Activated CD8-positive, alpha-beta memory T cell treated with anti-CD3 and anti-CD28 coated beads, Interleukin-2, amount 50 U/mL, for 4 hours (primary cell): ENCODE measurements at regions not wholly inside any gene's neighbourhood (a gene's known extent, or its start where the extent isn't known, plus 50 kb on each side); places are given as distances from the start of the nearest gene placed in this dataset.
"Not testable (repeated sequence)": the region's sequence is repeated elsewhere in the genome, so short reads cannot be mapped to it uniquely, and the experiment has no call there.

ENCODE experiments used
- DNase-seq: peaks from one replicate; pipeline ENCODE4 v3.0.0-alpha.2; 2020

DNA sequence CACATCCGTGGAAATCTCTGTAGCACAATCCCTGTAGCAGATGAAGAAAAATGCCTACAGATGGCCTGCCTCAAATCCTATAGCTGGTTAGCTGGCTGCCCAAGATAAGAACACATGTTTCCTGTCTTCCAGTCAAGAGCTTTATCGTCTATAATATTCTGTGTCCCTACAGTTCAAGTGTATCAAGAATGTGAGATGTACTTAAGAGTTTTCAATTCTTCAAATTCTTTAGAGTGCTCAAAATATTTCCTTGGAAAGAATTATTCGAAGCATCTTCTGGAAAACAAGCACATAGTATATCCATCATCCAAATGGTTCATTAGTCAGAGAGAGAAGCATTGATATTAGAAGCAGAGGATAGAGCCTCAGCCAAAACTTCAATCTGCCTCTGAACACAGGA lies 239.8 kb downstream of the COG6 start:
- no peak for DNase-seq

DNA sequence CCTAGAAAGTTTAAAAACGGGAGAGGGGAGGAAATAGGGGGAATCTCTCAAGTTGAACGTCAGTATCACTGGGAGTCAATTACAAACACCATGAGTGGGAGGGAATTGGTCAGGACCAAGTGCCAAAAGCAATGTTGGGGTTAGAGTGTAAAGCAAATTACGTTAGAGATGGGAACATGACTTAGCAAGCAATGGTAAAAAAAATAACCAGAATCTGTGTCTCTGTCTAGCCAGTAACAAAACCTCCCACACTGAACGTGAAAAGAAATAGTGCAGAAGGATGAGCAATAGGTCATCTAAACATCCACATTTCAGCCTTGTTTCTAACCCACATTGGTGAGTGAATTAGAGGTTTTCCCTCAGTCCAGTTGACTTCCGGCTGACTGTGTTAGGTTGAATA lies 242.2 kb downstream of the COG6 start:
- DNase-seq: no peak

DNA sequence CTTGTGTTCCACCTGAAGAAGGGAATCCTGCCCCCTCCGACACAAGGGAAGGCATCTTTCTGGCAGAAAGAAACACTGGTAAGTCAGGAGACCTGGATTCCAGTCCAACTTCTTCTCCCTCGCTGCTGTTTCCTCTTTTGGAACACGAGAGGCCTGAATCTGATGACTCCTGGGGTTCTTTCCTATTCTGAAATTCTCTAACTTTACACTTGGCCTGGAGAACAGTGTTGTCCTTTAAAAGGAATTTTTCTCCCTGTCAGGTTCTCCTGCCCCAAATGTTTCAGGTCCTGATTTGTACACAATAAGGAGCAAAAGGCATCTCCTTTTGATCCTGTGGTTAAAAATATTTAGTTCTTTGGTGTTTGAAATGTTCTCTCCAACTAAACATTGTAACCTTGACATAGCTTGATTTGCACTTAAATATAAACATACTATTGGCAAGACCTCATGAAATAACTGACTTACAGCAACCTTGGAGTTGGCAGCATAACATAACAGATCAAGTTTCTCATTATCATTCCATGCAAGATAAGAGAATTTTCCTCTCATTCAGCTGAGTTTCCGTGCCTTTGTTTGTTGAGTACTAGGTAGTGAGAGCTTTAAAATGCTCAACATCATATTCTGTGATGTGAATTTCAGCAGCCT lies 244.8 kb downstream of the COG6 start:
- no peak for DNase-seq

DNA sequence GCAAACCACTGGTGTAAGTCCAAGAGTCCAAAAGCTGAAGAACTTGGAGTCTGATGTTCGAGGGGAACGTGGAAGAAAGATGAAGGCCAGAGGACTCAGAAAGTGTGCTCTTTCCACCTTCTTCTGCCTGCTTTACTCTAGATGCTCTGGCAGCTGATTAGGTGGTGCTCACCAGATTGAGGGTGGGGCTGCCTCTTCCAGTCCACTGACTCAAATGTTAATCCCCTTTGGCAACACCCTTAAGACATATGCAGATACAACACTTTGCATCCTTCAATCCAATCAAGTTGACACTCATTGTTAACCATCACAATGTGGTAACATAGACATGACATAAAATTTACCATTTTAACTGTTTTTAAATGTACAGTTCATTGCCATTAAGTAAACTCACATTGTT lies 249.5 kb downstream of the COG6 start:
- DNase-seq: no peak

DNA sequence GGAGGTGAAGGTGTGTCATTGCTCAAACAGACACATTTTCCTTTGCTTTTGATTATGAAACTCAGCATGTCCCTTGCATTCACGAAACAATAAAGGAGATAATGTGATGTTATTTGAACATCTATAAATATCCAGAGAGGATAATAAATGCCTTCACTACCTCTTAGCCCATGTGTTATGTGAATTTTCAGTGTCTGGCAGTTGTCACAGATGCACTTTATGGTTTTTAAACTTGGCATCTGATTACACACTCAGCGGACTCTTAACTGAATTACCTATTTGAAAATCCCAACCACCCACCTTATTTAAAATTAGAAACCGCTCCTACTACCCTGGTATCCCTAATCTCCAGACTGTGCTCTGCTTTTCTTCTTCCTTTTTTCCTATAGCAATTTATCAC lies 254.2 kb downstream of the COG6 start:
- no peak for DNase-seq

DNA sequence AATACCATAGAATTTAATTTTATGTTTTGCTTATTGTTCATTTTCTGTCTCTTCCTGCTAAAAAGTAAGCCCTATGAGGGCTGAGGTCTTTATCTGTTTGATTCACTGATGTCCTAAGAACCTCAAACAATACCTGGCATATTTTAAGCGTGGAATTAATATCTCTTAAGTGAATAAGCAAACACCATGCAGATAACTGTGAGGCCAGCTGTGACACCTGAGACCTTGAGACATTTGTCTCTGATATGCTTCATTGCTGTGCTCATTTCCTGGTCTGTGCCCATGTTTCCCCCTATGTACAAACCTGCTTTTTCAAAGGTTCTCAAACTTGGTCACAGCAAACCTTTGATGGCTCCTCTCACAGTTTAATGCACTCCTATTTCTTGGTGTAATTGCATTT lies 254.6 kb downstream of the COG6 start:
- no peak for DNase-seq

DNA sequence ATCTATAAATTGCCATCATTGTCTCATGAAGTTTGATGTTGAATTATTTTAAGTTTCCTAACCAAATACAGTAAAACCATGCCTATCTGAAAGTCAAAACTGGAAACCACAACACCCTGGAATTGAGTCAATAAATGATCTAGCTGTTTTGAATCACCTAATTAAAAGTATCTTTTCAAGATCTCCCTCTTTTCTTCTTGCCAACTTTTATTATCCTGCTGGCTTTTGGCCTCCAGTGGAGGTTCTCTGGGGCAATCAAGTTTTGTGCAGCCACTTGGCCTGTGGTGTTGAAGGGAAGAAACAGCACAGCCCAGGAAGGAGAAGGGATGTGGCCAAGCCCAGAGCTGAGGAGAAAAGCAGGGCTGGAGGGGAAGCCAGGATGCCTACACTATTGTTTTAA lies 255.4 kb downstream of the COG6 start:
- DNase-seq: no peak

DNA sequence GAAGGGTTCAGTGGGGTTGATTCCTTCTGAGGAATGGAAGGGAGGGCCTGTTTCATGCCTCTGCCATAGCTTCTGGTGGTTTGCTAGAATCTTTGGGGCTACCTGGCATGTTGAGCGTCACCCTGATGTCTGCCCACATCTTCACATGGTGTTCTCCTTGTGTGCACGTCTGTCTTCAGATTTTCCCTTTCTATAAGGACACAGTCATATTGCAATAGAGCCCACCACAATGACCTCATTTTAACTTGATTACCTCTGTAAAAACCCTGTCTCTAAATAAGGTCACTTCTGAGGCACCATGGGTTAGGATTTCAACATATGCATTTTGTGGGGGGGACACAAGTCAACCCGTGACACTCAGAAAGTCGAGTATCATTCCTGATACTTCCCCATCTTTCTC lies 257.9 kb downstream of the COG6 start:
- no peak for DNase-seq

DNA sequence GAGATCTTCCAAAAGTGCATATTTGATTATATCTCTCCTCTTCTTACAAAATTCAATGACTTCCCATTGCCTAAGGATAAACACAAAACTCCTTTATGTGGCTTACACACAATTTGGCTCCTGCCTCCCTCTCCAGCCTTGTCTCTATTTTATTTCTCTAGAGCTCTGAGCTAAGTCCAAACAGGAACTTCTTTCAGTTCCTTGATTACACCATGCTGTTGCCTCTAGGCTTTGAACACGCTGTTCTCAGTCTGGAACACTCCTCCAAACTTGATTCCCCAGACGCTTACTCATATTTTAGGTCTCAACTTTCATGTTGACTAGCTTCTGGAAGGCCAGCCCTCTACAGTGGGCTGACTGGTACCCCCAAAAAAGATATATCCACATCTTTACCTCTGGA lies 258.5 kb downstream of the COG6 start:
- no peak for DNase-seq

DNA sequence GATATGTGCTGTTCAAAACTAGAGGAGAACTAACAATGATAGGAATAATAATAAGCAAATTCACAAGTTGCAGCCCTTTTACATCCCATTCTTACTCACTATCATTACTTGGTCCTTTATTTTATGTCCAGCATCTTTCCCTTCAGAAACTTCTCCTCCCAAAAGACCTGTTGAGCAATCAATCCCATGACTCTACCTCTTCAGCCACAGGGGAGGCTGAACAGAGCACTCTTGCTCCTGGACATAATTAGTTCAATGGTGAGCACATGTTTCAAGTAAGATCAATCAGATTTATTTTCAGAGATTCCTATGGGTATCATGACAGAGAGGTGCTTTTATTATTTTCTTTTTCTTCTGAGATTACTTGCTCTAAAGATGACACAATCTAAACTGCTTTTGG lies 260.0 kb downstream of the COG6 start:
- DNase-seq: no peak

DNA sequence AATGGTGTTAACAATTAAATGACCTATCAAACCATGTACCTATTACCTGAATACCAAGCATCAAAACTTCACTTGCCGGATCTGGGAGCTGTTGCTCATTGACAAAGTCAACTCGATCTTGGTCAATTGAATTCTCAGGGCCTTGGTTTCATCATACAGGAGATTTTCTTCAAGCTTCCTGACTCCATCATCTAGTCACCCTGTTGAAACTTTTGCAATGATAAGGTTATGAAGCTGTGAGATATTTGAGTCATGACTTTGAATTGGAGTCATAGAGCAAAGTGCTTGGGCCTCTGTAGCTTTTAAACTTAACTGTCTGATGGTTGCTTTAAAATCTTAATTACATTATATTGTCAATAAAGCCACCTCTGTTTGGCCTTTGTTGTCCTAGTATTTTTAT lies 260.9 kb downstream of the COG6 start:
- DNase-seq: no peak

DNA sequence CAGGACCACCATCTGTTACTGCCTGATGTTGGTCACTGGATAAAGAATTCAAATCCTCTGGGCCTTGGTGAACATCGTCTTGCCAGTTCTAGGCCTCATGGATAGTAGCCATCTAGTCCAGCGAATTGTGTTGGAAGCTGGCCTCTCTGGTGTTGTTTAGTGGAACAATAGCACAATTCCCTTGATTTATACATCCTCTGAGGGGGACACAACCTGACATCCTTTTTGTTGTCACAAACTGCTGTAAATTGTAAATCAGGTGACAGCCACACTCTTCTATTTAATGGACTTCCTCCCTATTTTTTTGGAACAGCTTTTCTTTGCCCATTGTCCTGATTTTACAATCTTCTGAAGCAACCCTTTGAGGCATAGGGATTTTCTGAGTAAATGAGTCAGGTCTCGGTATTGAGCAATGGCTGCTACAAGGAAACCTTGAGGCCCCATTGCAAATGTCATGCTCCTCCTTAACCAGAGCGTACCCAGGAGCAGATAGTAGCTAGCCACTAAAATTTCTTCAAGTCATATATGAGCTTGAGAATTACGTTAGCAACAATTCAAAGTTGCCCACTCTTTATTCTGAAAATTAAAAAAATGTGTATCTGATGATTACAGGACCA lies 263.3 kb downstream of the COG6 start:
- DNase-seq: no peak

DNA sequence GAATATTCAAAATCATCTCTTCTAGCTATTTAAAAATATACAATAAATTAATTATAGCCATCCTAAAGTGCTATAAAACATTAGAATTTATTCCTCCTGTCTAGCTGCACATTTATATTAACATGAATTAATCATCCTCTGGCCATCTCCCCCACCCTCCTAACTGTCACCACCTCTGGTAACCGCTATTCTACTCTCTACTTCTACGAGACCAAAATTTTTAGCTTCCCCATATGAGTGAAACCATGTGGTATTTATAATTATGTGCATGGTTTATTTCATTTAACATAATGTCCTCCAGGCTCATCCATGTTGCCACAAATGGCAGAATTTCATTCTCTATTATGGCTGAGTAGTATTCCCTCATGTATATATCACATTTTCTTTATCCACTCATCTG lies 265.2 kb downstream of the COG6 start:
- DNase-seq: no peak

DNA sequence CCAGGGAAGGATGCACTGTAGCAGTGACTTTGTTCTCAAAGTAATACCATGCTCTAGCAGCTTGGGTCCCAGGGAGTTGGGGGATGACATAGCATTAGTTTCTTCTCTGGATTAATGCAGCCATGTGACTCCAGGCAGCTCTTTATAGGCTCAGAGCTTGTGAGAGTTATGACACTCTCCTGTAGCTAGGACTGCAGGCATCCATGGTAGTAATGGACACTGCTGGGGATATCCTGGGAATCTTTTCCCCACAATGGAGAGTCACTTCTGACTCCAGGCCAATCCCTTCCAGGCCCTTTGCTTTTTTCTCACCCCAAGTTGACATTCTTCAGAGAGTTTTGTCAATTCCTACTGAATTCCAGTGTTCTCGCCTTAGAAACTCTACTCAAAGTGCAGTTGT lies 270.9 kb downstream of the COG6 start:
- no peak for DNase-seq

DNA sequence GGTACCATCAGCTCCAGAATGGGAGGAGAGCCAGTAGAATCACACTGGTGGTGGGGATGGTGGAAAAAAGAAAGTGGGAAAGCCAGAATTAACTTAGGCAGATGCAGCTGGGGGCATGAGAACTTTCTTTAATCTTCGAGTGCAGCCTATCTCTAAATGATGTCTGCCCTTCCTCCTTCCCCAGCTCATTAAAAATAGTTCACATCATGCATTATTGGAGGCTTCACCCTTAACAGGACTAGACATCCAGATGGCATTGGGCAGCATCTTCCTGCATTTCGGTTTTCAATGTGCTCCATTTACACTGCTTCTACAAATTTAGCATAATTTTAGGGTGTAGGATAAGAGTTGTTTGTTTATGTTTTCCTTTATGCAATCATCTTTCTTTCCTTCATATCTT lies 272.8 kb downstream of the COG6 start:
- no peak for DNase-seq

DNA sequence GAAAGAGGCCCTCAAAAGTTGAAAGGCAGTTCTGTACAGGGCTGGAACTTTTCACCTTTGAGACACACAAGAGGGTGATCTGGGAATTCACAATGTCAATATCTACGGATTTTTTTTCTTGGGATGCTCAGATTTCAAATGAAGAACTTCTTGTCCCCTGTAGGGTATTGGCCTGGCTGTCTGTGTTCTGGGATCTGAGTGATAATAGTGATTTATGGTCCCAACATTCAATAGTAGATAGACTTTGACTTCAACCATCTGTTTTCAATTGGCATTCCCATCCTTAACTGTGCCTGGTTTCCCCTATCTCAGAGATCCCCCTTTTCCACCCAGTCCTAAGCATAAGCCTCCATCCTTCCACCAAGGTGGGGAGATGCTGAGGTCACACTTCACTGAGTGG lies 274.1 kb downstream of the COG6 start:
- no peak for DNase-seq

DNA sequence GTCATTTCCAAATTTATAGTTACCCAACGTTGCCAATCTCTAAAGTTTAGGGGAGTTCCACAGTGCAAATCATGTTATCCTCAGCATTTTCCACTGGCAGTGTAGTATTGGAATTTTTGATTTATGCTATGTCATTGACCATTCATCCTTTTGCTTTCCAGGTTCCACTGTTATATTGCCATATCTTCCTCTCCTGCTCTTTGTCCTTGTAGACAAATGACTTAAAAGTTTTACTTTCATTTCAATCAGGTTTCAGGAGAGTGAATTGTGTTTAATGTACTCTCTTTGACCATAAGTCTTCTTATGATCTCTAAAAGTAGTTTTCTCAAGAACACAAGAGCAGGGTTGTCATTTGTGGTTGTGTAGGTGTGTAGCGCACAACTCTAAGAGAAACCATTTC lies 274.6 kb downstream of the COG6 start:
- no peak for DNase-seq

DNA sequence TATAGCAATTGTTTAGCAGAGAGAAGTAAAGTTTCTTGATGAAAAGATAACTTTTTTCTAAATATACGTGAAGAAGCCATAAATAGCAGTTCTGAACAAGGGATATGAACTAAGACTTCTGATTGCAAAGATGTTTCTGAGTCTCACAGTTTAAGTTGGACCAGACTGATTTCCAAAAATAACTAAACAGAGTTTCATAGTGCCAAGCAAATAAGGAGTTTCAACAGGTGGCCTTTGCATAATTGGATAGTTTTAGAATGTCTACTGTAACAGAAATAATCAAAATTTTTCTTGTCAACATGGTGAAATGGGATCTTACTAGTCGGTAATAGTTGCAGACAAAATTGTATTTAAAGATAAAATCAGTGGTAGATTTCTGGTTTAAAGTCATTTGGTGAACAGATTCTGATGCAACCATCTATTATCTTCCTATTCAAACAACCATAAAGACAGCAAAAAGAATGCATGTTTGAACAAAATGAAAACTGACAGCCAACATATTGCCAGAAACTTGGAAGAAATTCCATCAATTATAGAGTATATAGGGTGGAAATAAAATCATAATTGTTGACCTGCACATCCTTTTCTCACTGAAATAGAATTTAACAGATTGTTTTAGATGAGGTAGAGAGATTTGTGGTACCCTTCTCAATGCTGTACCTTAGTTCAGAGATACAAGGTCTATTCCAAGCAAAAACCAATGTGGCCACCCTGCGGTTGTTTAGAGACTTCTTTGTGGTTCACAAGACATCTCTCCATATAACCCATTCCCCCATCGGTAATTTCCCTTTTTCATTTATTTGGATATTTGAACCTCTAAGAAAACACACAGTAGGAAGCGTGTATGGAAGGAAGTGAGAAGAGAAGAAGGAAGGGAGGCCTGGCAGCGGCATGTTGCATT lies 275.3 kb downstream of the COG6 start:
- no peak for DNase-seq

DNA sequence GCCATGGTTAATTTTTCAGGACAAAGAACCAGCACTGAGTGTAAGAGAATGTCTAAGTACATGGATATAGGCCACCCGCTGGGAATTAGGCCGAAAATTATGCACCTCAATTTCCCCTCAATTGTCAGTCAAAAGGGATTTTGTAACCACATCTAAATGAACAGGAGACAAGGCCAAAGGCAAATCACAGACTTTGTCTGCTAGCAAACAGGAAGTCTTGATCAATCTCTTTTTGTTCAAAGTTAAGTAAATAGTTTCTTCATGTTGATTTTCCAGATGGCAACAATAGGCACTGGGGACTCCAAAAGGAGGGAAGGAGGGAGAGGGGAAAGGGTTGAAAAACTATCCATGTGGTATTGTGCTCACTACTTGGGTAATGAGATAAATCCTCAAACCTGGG lies 276.0 kb downstream of the COG6 start:
- DNase-seq: no peak

DNA sequence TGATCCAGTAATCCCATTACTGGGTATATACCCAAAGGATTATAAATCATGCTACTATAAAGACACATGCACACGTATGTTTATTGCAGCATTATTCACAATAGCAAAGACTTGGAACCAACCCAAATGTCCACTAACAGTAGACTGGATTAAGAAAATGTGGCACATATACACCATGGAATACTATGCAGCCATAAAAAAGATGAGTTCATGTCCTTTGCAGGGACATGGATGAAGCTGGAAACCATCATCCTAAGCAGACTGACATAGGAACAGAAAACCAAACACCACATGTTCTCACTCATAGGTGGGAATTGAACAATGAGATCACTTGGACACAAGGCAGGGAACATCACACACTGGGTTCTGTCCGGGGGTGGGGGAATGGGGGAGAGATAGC lies 277.1 kb downstream of the COG6 start:
- DNase-seq: not testable (repeated sequence)

DNA sequence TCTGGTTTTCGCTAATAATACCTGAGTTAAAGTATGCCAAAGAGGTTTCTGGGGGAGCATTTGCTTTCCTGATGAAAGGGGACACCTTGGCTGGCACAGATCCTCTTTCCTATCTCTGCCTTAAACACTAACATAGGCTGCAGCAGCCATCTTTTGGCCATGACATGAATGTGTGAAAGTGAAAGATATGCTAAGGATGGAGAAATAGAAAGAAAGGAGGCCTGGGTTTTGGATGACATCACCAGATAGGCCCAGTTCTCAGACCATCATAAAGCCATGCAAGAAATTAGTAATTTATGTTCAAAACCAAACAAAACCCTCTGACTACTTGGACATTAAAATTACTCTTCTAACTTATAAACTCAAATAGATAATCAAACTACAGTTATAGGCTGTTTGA lies 279.7 kb downstream of the COG6 start:
- DNase-seq: no peak

DNA sequence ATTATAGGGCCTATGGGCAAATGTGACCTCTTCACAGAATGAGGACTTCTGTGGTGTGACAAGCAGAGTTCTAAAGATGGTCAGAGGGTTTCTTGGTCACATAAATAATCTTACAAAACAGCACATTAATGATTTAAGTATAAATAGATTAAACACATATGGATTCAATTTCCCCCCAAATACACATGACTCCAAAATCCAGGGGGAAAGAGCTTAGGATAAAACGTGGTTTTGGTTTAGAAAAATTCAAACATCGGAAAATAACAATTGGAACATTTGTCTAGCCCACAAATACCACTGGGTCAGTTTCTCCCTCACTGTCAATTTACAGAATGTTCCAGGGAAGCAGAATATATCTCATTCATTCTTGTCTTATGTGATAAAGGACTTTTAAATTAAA lies 283.1 kb downstream of the COG6 start:
- no peak for DNase-seq

DNA sequence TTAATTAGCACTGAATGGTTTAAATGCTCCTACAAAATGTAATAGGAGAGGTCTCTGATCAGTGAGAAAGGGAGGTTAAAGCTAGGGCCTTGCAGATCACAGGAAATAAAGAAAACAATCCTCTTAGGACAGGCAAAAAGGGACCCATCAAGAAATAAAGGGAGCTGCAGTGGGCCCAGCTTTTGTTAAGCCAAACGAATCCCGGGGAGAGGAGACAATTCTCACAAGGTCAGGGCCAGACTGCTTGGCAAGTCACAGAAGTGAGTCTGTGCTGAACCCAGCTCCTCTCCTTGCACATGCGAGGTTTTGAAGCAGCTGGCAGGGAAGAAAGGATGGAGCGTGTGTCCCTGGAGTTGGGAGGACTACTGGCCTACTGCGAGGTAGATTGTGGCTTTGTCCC lies 285.8 kb downstream of the COG6 start:
- no peak for DNase-seq

DNA sequence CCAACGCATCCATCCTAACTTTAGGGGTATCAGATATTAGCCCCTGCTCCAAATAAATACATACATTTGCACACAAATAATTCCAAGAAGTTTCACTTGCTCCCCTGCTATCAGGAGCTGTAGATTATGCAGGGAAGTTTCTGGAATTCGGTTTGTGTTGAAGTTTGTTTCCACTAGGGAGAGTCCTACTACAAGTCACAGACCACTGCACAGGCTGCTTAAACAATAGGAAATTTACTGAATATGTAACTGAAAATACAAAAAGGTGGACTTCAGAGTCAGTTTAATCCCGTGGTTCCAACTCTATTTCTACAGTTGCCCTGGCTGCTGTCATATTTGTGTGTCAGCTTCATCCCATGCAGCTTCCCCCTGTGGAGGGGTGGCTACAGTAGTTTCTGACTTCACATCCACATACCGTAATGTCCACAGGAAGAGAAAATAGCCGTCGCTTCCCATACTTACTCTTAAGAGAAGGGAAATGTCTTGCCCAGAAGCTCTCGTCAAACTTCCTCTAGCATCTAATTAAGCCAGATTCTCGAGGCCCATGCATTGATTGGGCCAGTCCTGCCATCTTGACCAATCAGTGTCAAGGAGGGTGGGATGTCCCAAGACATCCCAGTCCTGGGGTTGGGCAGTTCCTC lies 286.6 kb downstream of the COG6 start:
- no peak for DNase-seq
